HEK293 (cell line): ENCODE measurements at regions not wholly inside any gene's neighbourhood (a gene's known extent, or its start where the extent isn't known, plus 50 kb on each side); places are given as distances from the start of the nearest gene placed in this dataset.

ENCODE experiments used
- CTCF ChIA-PET: fragments of 350-600 bp; formaldehyde crosslinking; extraction: SDS; loops from one replicate; lab custom pipeline; 2021; ENCODE audit warnings: antibody characterized with exemption; lab: Yijun Ruan, JAX
- POLR2A ChIA-PET: fragments of 300-600 bp; formaldehyde crosslinking; extraction: SDS; loops from one replicate; lab custom pipeline; 2020; ENCODE audit warnings: antibody characterized with exemption, inconsistent platforms; lab: Yijun Ruan, JAX
- H3K27ac ChIP-seq: fragments of 200-500 bp; sonication (Bioruptor generic); 2 replicates; pipeline ENCODE4 v1.5.1; 2014; ENCODE audit warnings: low read depth, low read length, control low read depth, inconsistent platforms; ENCODE audit errors: extremely low read depth
- H3K36me3 ChIP-seq, 2 experiments: fragments of 200-500 bp in 1 of 2; sonication (Bioruptor generic) in 1 of 2; 1 replicate in 1 of 2; 2 replicates in 1 of 2; pipeline ENCODE4 v1.5.1; 2014 to 2017; ENCODE audit warnings: inconsistent platforms in 2 of 2, low read length in 2 of 2; ENCODE audit not compliant: control insufficient read depth in 2 of 2, insufficient read depth in 1 of 2
- H3K4me1 ChIP-seq: fragments of 200-500 bp; sonication (Bioruptor generic); 2 replicates; pipeline ENCODE4 v1.5.1; 2014; ENCODE audit warnings: mild to moderate bottlenecking, low read length, inconsistent platforms; ENCODE audit not compliant: control insufficient read depth, insufficient read depth
- H3K4me3 ChIP-seq: 2 replicates; pipeline ENCODE4 v1.5.1; 2011; ENCODE audit warnings: low read depth, mild to moderate bottlenecking, control low read depth, low read length, moderate library complexity
- H3K9me3 ChIP-seq: fragments of 200-500 bp; sonication (Bioruptor generic); 2 replicates; pipeline ENCODE4 v1.5.1; 2014; ENCODE audit warnings: low read depth, low read length, inconsistent platforms; ENCODE audit not compliant: control insufficient read depth, insufficient read depth
- KLF8 ChIP-seq: fragments of 450-650 bp; formaldehyde crosslinking; IDR thresholded peaks from 2 replicates; pipeline ENCODE4 v1.5.1; 2016; ENCODE audit warnings: missing biosample characterization, missing genetic modification characterization
- MYNN ChIP-seq: fragments of 450-650 bp; formaldehyde crosslinking; IDR thresholded peaks from 2 replicates; pipeline ENCODE4 v1.5.1; 2016; ENCODE audit warnings: missing biosample characterization, missing genetic modification characterization, borderline replicate concordance
- MZF1 ChIP-seq: fragments of 450-650 bp; formaldehyde crosslinking; IDR thresholded peaks from 2 replicates; pipeline ENCODE4 v1.5.1; 2017; ENCODE audit warnings: missing biosample characterization, missing genetic modification characterization, borderline replicate concordance
- OVOL3 ChIP-seq: fragments of 450-650 bp; formaldehyde crosslinking; IDR thresholded peaks from 2 replicates; pipeline ENCODE4 v1.5.1; 2016; ENCODE audit warnings: missing biosample characterization, missing genetic modification characterization
- WT1 ChIP-seq: fragments of 450-650 bp; formaldehyde crosslinking; IDR thresholded peaks from 2 replicates; pipeline ENCODE4 v1.5.1; 2016; ENCODE audit warnings: missing biosample characterization, missing genetic modification characterization
- ZBTB48 ChIP-seq: fragments of 450-650 bp; formaldehyde crosslinking; IDR thresholded peaks from 2 replicates; pipeline ENCODE4 v1.5.1; 2016; ENCODE audit warnings: missing biosample characterization, missing genetic modification characterization
- ZFP41 ChIP-seq: fragments of 450-650 bp; formaldehyde crosslinking; IDR thresholded peaks from 2 replicates; pipeline ENCODE4 v1.5.1; 2016; ENCODE audit warnings: missing biosample characterization, missing genetic modification characterization, borderline replicate concordance
- ZIC2 ChIP-seq: fragments of 450-650 bp; formaldehyde crosslinking; IDR thresholded peaks from 2 replicates; pipeline ENCODE4 v1.5.1; 2016; ENCODE audit warnings: missing biosample characterization, missing genetic modification characterization
- ZNF391 ChIP-seq: fragments of 450-650 bp; formaldehyde crosslinking; IDR thresholded peaks from 2 replicates; pipeline ENCODE4 v1.5.1; 2016; ENCODE audit warnings: low read depth, missing biosample characterization, missing genetic modification characterization, borderline replicate concordance
- ZNF426 ChIP-seq: fragments of 450-650 bp; formaldehyde crosslinking; IDR thresholded peaks from 2 replicates; pipeline ENCODE4 v1.5.1; 2017; ENCODE audit warnings: missing biosample characterization, missing genetic modification characterization, mild to moderate bottlenecking, inconsistent platforms, moderate library complexity
- ZNF600 ChIP-seq: fragments of 450-650 bp; formaldehyde crosslinking; IDR thresholded peaks from 2 replicates; pipeline ENCODE4 v1.5.1; 2016; ENCODE audit warnings: missing biosample characterization, missing genetic modification characterization
- ZNF677 ChIP-seq: fragments of 450-650 bp; IDR thresholded peaks from 2 replicates; pipeline ENCODE4 v1.5.0; 2018; ENCODE audit warnings: missing biosample characterization, mild to moderate bottlenecking, missing genetic modification characterization, moderate library complexity
- ZNF837 ChIP-seq: fragments of 450-650 bp; formaldehyde crosslinking; IDR thresholded peaks from 2 replicates; pipeline ENCODE4 v1.5.1; 2016; ENCODE audit warnings: missing biosample characterization, missing genetic modification characterization
- ZNF843 ChIP-seq: fragments of 450-650 bp; formaldehyde crosslinking; IDR thresholded peaks from 2 replicates; pipeline ENCODE4 v1.5.1; 2016; ENCODE audit warnings: missing biosample characterization, missing genetic modification characterization
- ZXDB ChIP-seq: fragments of 450-650 bp; formaldehyde crosslinking; IDR thresholded peaks from 2 replicates; pipeline ENCODE4 v1.5.1; 2016; ENCODE audit warnings: missing biosample characterization, missing genetic modification characterization
- TF ChIP-seq, protein P1 (sequence below): fragments of 450-650 bp; formaldehyde crosslinking; IDR thresholded peaks from 2 replicates; pipeline ENCODE4 v1.5.0; 2017; ENCODE audit warnings: missing biosample characterization, missing genetic modification characterization, borderline replicate concordance
- TF ChIP-seq, protein P2 (sequence below): fragments of 450-650 bp; formaldehyde crosslinking; IDR thresholded peaks from 2 replicates; pipeline ENCODE4 v1.5.1; 2017; ENCODE audit warnings: missing biosample characterization, missing genetic modification characterization
- TF ChIP-seq, protein P3 (sequence below): fragments of 450-650 bp; formaldehyde crosslinking; IDR thresholded peaks from 2 replicates; pipeline ENCODE4 v1.5.1; 2016; ENCODE audit warnings: missing biosample characterization, missing genetic modification characterization
- TF ChIP-seq, protein P4 (sequence below): fragments of 450-650 bp; formaldehyde crosslinking; IDR thresholded peaks from 2 replicates; pipeline ENCODE4 v1.5.1; 2016; ENCODE audit warnings: missing biosample characterization, missing genetic modification characterization
- TF ChIP-seq, protein P5 (sequence below): fragments of 450-650 bp; formaldehyde crosslinking; IDR thresholded peaks from 2 replicates; pipeline ENCODE4 v1.5.1; 2016; ENCODE audit warnings: missing biosample characterization, missing genetic modification characterization

DNA sequence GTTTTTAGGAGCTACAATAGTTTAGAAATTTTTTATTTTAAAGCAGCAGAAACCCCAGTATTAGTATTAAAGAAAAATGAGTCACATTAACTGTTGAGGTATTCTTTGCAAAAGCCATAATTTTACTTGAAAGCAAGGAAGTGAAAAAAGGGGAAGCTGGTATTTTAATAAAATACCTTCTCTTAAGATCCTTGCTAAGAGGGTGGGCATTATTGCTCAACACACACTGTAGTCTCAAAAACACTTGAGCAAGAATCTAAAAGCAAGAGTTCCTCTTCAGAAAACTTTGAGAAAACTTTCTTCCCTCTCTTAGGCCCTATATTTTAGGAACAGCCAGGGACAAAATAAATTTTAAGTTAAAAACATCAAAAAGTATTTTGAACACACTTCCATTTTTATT is 259.4 kb upstream of the DIAPH2 start (continued):
- TF ChIP-seq, protein P1, sequence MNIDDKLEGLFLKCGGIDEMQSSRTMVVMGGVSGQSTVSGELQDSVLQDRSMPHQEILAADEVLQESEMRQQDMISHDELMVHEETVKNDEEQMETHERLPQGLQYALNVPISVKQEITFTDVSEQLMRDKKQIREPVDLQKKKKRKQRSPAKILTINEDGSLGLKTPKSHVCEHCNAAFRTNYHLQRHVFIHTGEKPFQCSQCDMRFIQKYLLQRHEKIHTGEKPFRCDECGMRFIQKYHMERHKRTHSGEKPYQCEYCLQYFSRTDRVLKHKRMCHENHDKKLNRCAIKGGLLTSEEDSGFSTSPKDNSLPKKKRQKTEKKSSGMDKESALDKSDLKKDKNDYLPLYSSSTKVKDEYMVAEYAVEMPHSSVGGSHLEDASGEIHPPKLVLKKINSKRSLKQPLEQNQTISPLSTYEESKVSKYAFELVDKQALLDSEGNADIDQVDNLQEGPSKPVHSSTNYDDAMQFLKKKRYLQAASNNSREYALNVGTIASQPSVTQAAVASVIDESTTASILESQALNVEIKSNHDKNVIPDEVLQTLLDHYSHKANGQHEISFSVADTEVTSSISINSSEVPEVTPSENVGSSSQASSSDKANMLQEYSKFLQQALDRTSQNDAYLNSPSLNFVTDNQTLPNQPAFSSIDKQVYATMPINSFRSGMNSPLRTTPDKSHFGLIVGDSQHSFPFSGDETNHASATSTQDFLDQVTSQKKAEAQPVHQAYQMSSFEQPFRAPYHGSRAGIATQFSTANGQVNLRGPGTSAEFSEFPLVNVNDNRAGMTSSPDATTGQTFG (tag by site-specific recombination), result no peak
- TF ChIP-seq ZNF677 (tag by site-specific recombination) (no peak), ZNF391 (tag by site-specific recombination) (no peak)

DNA sequence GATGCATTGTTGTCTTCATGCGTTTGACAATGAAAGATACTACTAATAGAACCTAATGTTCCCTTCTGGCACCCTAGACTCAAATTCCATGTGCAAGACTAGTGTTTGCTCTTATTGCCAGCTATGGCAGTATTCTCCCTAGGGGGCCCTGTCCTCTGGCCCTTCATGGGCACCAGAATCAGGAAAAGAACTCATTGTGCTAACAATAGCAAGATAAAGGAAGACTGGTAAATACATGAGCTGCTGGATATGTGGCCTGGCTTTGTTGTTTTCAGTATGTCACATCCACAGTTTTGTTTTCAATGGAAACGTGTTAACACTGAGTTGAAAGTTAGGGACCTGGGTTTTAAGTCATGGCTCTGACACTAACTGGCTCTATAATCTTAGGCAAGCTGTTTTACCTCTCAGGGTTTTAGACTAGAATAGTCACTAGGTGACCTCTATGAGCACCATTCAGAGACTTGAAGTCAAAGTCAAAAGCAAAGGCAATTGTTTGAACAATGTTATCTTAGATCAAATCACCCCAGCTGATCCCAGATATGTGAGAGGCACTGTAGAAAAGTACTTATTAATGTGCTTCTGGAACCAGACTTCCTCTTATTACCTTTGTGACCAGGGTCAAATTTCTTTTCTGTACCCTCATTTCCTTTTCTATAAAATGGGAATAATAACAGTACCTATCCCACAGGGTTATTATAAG is 253.7 kb upstream of the DIAPH2 start:
- Histone ChIP-seq H3K27ac (no peak overlapping the region), H3K36me3 (no peaks in the 10 kb centered on the region), H3K9me3 (no peaks in the 10 kb centered on the region), H3K4me3 (no peak overlapping the region), H3K4me1 (no peaks in the 10 kb centered on the region)
- ChIA-PET POLR2A (no interaction called here), CTCF (interaction anchor here (0.6 kb wide), 1 partner anchor 337 kb away, joined by 4 read pairs; no protein-coding TSS in a partner anchor)
- TF ChIP-seq ZNF426 (tag by site-specific recombination) (no peak), ZBTB48 (no peak), MYNN (tag by site-specific recombination) (no peak), MZF1 (tag by site-specific recombination) (no peak)

DNA sequence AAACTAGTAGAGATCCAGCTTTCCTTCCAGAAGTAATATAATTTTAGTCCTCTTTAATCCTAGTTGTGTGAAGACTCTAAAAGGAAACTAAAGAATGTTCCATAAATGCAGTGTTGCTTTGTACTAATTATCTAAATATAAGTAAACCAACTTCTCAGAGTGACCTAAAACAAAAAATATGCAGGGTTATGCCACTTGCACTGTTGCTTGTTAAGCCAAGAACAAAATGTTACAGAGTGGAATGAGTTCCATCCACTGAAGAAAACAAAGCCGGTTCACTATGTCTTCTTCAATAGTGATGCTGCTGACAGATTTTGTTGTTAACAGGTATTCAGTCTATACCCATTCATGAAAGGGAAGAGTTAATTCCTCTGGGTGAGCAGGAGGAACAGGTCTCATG is 252.0 kb upstream of the DIAPH2 start:
- no peak overlapping the region for H3K27ac ChIP-seq
- no peaks in the 10 kb centered on the region for H3K36me3 ChIP-seq
- H3K4me1 ChIP-seq, result no peaks in the 10 kb centered on the region
- H3K9me3 ChIP-seq, result no peaks in the 10 kb centered on the region
- no peak overlapping the region for H3K4me3 ChIP-seq
- TF ChIP-seq, protein P2, sequence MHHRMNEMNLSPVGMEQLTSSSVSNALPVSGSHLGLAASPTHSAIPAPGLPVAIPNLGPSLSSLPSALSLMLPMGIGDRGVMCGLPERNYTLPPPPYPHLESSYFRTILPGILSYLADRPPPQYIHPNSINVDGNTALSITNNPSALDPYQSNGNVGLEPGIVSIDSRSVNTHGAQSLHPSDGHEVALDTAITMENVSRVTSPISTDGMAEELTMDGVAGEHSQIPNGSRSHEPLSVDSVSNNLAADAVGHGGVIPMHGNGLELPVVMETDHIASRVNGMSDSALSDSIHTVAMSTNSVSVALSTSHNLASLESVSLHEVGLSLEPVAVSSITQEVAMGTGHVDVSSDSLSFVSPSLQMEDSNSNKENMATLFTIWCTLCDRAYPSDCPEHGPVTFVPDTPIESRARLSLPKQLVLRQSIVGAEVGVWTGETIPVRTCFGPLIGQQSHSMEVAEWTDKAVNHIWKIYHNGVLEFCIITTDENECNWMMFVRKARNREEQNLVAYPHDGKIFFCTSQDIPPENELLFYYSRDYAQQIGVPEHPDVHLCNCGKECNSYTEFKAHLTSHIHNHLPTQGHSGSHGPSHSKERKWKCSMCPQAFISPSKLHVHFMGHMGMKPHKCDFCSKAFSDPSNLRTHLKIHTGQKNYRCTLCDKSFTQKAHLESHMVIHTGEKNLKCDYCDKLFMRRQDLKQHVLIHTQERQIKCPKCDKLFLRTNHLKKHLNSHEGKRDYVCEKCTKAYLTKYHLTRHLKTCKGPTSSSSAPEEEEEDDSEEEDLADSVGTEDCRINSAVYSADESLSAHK (tag by site-specific recombination), result no peak
- TF ChIP-seq ZFP41 (tag by site-specific recombination) (no peak), OVOL3 (tag by site-specific recombination) (no peak), ZNF837 (no peak), WT1 (tag by site-specific recombination) (no peak), ZXDB (tag by site-specific recombination) (no peak), ZNF677 (tag by site-specific recombination) (no peak), ZIC2 (tag by site-specific recombination) (no peak), KLF8 (no peak), ZNF600 (no peak), ZNF843 (no peak)
- TF ChIP-seq, protein P3, sequence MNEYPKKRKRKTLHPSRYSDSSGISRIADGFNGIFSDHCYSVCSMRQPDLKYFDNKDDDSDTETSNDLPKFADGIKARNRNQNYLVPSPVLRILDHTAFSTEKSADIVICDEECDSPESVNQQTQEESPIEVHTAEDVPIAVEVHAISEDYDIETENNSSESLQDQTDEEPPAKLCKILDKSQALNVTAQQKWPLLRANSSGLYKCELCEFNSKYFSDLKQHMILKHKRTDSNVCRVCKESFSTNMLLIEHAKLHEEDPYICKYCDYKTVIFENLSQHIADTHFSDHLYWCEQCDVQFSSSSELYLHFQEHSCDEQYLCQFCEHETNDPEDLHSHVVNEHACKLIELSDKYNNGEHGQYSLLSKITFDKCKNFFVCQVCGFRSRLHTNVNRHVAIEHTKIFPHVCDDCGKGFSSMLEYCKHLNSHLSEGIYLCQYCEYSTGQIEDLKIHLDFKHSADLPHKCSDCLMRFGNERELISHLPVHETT (tag by site-specific recombination), result no peak
- TF ChIP-seq, protein P4, sequence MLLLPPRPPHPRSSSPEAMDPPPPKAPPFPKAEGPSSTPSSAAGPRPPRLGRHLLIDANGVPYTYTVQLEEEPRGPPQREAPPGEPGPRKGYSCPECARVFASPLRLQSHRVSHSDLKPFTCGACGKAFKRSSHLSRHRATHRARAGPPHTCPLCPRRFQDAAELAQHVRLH (tag by site-specific recombination), result no peak
- TF ChIP-seq, protein P5, sequence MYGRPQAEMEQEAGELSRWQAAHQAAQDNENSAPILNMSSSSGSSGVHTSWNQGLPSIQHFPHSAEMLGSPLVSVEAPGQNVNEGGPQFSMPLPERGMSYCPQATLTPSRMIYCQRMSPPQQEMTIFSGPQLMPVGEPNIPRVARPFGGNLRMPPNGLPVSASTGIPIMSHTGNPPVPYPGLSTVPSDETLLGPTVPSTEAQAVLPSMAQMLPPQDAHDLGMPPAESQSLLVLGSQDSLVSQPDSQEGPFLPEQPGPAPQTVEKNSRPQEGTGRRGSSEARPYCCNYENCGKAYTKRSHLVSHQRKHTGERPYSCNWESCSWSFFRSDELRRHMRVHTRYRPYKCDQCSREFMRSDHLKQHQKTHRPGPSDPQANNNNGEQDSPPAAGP (tag by site-specific recombination), result no peak
- TF ChIP-seq, protein P1 (tag by site-specific recombination), result no peak
- ChIA-PET CTCF (no interaction called here), POLR2A (no interaction called here)
